HG02610 (cell line): ENCODE measurements at regions not wholly inside any gene's neighbourhood (a gene's known extent, or its start where the extent isn't known, plus 50 kb on each side); places are given as distances from the start of the nearest gene placed in this dataset.

ENCODE experiments used
- ATAC-seq: cut with Tn5 transposase; IDR thresholded peaks from one replicate; pipeline ENCODE4 v1.9.1; 2021; ENCODE audit warnings: mild to moderate bottlenecking, moderate library complexity; ENCODE audit not compliant: unreplicated experiment

DNA sequence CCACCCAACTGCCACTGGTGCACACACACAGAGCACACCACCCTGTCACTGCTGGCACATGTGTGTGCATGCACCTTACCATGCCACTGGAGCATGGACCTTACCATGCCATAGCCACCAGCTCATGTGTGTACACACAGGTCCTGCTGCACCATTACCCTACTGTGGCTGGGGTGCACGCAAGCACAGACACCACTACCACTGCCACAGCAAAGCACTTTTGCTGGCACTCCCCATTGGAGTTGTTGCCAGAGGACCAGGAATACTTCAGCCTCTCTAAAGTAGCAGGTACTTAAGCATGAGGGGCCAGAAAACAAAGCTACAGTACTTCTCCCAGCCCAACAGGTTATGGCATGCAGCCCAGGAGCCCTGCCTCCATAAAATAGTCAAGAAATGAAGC lies 404.8 kb downstream of the MBD2 start:
- ATAC-seq, result no peak

DNA sequence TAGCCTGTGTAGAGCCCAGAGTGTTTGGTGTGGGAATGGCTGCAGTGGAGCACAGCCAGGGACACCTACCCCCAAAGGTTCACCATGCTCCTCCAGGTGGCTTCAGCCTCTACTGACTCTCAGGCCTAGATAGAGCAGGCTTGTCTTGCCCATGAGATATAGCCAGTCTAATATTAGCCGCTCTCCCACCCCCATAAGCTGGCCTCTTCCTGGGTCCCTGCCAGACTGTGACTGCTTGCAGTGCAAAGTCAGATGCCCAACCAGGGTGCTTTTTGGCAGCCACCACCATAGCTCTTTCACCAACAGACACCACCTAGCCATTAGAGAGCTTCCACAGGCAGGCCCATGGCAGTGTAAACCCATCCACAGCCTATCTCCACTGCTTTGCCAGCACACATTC lies 405.3 kb downstream of the MBD2 start:
- no peak for ATAC-seq

DNA sequence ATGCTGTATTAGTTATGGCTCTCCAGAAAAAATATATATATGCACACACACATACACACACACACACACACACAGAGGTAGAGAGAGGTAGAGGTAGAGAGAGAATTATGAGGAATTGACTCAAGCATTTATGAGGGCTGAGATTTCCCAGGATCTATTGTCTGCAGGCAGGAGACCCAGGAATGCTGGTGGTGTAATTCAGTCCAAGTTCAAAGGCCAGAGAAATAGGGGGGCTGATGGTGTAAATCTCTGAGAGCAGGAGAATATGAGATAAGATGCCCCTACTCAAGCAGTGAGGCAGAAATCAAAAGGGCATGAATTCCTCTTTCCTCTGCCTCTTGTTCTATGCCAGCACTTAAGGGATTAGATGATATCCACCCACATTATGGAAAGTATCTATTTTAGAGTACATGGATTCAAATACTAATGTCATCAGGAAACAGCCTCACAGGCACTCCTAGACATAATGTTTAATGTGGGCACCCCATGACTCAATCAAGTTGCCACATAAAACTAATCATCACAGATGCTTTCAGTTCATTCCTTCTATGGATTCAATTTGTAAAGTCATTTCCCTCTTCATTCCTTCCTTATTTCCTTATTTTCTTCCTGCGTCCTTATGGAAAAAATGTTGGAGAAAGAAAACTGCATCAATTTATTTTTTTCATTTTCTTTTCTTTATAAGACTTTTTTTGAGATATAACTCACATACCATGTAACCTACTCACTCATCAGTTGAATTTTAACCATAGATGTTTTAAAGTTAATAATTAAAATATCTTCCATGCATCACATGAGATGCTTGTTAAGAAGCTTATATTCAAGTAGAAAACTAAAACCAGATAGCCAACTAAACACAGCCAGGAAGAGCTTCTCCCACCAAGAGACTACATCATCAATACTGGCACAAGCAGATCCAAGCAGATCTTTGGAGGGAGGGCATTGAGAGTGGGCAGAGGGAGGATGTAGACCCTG lies 406.2 kb downstream of the MBD2 start:
- no peak for ATAC-seq

DNA sequence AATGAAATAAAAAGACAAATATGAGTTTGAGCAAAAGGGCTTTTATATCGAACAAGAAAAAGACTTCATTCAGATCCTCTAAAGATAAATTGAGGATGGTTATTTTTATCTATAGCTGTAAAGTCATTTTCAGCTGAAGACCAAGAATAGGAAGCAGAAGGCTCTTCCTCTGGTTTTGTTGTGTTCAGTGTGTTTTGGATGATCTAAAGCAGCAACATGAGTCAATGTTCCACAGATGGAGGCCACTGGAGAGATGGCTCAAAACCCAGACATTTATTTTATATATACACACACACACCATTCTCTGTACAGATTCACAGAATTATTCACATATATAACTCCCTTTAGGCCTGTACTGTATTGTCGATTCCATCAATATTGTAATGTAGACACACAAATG lies 424.3 kb downstream of the MBD2 start:
- ATAC-seq, result no peak

DNA sequence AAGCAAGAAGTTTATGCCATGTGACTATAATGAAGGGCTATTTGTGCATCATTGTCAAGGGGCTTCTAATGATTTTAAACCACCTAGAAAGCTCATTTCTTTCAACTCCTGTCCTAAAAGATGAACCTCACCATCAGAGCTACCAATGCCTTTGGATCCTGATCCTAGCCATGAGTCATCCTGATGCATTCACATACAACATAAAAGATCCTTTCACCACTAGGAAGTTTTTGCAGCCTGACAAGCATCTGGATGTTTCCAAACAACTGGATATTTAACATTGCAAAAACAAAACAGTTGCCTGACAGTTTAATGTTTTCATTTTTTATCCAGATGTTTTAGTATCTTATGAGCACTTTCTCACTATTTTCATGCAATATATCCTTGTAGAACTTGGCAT lies 425.3 kb downstream of the MBD2 start:
- ATAC-seq, result no peak

DNA sequence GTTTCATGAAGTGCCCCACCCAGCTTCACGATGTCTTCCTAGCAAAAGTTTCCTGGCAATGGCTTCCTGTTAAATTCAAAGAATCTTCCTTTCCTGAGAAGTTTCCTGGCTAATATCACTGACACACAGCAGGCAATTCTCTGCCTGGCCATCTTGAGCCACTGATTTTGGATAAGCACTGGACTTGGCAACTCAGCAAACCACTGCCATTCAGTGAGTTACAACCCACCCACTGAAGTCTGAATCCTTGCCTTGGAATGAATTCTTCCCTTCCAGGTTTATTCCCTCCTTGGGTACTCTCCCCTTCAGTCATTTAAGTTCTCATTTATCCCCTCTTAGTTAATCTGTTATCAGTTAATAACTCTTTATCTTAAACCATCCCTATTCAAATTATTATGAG lies 426.0 kb downstream of the MBD2 start:
- ATAC-seq, result no peak

DNA sequence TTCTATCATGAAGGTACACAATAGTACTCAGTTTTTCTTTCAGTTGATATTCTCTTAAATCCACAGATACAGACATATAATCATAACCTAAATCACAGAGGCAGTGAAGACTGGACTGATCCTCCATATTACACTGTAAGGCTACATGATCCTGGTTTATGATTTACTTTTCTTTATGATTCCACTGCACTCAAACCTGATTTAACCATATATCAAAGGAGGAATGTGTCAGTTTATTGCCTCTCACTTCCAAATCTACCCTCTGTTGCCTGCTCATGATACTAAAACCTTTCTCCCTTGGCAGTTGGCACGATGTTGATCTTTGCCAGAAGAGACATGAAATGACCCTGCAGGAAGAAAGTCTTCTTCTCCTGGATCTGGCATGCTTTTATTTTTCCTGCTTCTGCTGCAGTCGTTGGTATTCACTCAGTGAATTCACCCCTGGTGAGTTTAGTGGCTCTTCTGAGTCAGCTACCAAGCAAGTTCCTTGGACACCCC lies 426.4 kb downstream of the MBD2 start:
- ATAC-seq, result no peak

DNA sequence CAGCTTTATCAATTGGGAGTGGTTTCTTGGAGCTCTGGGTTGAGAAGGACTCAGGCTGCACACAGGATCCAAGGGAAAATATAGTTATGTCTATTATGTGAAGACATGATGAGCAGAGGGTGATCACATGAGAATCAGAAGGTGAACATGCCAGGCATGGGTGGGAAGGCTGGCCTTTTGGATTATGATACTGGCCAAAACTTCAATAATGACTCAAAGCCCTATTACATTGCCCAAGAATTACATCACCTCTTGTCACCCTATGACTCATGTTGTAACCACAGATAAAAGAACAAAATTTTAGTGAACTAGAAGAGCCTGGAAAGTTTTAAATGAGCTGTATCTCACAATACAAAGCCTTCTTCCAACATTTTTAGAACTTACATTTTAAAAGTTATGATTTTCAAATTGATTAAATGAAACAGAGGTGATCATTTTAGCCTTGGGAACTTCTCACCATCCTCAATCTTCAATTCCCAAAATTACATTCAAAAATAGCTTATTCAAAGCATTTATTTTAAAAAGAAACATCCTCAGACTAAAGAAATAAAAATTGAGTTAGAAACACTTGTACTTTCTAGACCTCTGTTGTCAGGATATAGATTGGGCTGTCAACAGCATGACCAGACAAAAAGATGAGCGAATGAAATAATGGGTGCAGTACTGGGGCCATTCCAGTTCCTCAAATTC lies 428.3 kb downstream of the MBD2 start:
- ATAC-seq, result peak; percentile 97

DNA sequence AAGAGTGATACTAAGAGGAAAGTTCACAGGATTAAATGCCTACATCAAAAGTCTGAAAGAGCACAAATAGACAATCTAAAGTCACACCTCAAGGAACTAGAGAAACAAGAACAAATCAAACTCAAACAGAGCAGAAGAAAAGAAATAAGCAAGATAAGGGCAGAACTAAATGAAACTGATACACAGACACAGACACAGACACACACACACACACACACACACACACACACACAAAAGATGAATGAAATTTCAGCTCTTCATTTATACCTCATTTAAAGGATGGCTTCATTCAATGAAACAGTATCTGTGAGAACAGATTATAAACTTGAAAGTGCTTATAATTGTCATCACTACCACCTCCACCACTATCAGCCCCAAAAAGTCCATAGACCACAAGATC lies 428.9 kb downstream of the MBD2 start:
- peak; percentile 30 for ATAC-seq

DNA sequence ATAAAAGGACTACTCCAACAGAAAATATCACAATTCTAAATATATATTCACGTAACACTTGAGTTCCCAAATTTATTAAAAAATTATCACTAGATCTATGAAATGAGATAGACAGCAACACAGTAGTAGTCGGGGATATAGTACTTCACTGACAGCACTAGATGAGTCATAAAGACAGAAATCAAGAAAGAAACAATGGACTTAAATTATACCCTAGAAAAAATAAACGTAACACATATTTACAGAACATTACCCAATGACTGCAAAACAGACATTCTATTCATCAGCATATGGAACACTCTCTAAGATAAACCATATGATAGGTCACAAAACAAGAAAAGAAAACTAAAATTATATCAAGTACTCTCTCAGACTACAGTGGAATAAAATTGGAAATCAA lies 429.4 kb downstream of the MBD2 start:
- ATAC-seq, result no peak

DNA sequence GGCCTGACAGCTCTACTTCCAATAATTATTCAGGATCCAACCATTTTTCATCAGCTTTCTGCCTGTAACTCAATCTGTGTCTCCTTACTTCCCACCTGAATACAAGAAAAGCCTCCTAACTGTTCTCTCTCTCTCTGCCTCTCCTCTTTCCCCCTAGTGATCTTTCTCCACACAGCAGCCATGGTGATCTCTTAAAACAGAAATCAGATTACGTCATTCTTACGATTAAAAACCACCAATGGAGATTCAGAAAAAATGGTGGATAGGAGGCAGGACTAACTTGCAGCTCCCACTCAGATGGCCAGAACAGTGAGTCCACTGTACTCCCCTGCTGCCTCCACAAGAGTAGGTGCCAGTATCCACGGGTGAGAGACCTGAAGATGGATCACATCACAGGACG lies 431.7 kb downstream of the MBD2 start:
- no peak for ATAC-seq

DNA sequence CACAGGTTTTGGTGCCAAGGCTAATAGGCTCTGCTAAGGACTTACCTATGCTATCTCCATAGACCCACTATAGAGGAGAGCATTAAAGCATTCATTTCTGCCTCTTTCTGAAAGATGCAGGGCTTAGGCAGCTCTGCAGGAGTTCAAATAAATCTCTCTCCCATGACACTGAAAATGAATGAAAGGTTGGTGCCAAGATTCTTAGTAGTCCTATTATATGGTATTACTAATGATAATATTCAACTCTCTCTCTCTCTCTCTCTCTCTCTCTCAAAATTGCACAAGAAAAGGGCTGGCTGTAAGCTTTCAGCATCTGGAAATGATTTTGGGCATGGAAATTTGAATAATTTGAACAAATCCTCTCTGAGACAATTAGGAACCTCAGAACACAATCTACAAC lies 433.7 kb downstream of the MBD2 start:
- no peak for ATAC-seq

DNA sequence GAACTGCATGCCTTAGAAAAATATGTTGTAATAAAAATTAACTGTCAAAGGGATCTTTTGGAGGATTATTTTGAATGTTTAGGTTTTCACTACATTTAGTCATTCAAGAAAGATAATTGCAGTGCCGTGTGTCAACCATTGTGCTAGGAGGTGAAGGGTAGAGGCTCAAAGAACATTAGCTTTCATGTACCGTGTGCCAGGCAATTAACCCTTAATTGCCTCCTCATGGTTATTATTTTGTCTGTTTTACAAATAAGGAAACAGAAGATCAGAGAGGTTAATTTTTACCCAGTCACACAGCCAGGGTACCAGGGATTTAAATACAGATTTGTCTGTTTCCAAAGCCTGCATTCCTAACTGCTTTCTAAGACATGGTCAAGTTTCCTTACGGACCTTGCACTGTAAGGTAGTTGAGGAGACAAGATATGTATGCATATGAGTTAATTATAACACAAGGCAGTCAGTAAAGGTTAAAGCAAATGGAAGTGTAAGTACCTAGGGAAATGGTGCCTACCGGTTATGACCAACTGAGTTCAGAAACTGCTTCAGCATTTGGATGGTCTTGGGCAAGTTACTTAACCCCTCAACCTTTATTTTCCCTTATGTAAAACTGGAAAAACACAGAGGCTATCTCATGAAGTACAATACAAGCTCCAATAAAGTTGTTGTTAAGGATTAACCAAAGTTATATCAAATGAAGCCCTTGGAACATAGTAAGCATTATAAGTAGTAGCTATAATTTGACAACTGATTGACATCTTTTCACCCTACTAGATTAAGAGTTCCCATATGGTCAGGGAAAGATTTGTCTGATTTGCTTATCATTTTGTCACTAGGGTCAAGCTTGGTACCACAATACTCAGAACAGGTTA lies 434.9 kb downstream of the MBD2 start:
- no peak for ATAC-seq

DNA sequence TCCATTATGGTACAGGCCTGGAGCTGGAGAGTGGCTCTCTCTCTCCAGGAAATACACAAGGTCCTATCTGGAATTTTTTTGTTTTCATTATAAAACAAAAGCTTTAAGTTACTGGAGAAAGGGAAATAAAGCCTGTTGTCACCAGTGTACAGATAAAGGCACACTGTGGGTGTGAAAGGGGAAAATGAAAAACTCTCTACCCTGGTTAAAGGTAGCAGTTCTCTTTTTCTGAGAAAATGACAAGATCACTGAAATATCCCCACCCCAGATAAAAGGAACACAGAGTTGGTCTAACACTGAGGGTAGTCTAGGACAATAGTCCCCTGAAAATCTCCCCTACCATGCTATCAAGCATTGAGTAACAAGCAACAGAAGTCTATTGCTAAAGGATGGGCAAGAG lies 438.7 kb downstream of the MBD2 start:
- no peak for ATAC-seq

DNA sequence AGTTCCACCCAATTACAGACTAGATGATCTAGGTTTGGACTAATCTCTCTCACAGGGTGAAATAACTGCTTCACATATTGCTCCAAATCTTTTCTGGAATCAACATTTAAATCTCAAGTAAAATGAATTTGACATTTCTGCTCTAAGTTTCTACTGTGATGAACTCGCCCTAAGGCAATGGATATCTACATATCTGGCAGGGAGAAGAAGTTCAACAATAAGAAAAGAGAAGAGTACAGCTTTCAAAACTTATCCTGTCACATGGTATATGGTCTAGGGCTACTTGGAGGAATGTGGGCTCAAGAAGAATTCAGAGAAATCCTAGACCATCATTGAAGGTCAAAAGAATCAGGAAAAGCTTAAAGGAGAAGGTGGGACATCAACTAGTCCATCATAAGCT lies 440.2 kb downstream of the MBD2 start:
- ATAC-seq, result no peak

DNA sequence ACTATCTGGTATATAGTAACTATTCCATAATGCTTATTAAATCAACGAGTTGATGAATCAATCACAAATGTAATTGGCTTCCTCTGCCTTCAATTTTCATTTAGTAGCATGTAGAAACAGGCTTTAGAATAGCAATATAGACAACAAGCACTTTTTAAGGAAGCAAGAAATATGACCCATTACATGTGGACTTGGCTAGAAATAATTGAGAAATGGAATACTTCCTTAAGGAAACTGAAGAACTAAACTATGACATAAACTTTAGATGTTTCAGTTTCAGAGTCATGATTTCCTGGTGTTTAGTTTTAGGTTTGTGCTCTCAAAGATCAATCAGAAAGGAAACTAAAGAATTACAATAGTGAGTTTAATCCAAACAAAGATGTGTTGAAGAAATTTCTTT lies 443.8 kb downstream of the MBD2 start:
- ATAC-seq, result no peak

DNA sequence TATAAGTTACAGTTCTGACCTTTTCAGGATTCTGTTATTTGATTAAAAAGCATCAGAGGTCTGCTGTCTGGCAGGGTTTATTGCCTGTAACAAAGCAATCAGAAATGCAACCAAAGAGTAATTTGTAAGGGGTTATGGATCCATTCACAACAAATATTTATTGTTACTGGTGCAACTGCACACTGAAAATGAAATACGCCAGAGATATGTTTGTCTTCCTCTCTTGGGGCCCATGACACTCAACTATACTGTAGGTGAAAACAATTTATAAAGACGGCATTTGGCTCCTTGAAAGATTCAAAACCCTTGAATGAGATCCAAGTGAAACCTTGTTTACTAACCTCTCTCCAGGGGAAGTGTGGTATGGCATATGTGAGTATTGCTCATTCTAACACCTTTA lies 452.2 kb downstream of the MBD2 start:
- no peak for ATAC-seq

DNA sequence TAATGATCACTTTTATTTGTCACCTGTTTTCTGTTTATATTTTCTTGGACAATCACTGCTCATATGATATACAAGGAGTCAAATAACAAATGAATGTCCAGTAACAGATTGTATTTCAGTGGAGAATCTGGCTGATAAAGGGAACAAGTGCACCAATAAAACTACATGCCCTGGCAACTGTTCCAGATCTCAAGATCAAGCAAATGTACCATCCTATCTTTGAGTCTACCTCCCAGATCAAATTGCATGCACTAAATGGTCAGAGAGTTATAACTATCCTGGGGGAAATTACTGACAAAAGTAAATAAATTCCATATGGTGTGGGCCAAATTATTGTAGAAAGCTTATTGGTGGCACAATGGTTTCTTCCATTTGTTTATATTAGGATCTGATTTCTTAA lies 452.8 kb downstream of the MBD2 start:
- ATAC-seq, result no peak

DNA sequence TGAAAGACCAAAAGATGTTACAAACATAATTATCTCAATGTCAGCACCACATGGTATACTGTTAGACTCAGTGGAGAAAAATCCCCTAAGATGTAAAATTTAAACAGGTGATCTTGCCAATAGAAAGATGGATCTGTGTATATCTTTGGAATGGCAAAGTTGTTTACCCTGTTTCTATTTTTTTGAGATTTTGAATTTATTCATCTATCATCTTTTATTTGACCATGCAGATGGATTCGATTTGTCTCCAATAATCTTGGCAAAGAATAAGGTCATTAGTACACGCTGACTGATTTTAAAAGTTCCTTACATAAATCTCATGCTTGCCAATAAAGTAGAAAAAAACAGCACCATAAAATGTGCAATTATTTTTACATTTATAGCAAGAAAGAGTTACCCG lies 459.3 kb downstream of the MBD2 start:
- ATAC-seq, result no peak

DNA sequence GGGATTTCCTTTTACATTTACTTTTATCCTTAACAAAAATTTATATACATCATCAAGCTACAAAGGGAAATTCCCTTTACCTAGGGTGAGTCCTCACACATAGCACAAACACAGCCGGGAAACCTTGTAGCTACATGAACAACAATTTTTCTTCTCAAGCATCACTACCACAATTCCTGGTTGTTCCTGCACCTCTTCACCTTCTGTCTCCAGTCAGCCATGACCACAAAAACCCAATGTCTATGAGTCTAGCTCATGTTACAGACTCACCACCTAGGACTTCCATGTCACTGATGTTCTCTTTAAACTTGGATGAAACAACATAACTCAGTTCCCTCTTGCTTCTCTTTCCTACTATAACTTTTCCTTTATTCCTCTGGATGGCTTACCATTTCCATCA lies 460.4 kb downstream of the MBD2 start:
- ATAC-seq, result no peak

DNA sequence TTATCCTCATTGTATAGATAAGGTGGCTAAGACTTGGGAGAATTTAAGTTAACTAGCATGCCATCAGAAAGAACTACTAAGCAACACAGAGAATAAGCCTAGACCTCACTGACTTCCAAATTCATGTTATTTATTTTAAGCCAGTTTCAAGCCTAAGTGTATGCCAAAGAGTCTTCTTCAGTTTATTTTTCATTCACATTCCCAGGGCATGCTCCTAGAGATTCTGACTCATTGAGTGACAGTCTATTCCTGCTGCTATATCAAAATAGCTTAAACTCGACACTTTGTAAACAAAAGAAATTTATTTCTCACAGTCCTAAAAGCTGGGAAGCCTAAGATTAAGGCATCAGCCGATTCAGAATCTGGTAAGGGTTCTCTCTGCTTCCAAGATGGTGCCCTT lies 467.1 kb downstream of the MBD2 start:
- ATAC-seq, result no peak
